SHP77 treated with DMSO at 0.1 percent for 48 hours (cell line): ENCODE measurements at regions not wholly inside any gene's neighbourhood (a gene's known extent, or its start where the extent isn't known, plus 50 kb on each side); places are given as distances from the start of the nearest gene placed in this dataset.
A peak's percentile ranks its signal among the peaks of the same experiment; 100 is the strongest.

Experiments
- DNase-seq: peaks from one replicate; lab custom pipeline; 2025; lab: John Stamatoyannopoulos, UW

- DNase-seq: no peak
Observed at GRCh38 chr22:48980409-48980808, 847.3 kb downstream of the BRD1 start.

- DNase-seq: peak; percentile 28
Observed at GRCh38 chr22:48979482-48979881, 848.2 kb downstream of the BRD1 start.

GRCh38 chr22:48976556-48977535 lies 850.8 kb downstream of the BRD1 start:
- no peak for DNase-seq

- no peak for DNase-seq
Observed at GRCh38 chr22:48975886-48976285, 851.8 kb downstream of the BRD1 start.

GRCh38 chr22:48975316-48975741 lies 852.3 kb downstream of the BRD1 start:
- no peak for DNase-seq

GRCh38 chr22:48974443-48975315 lies 853.0 kb downstream of the BRD1 start:
- no peak for DNase-seq

- no peak for DNase-seq
Observed at GRCh38 chr22:48973694-48974041, 854.0 kb downstream of the BRD1 start.

- no peak for DNase-seq
Observed at GRCh38 chr22:48972979-48973693, 854.5 kb downstream of the BRD1 start.

GRCh38 chr22:48968201-48968959 lies 859.3 kb downstream of the BRD1 start:
- peak; percentile 52 for DNase-seq

- no peak for DNase-seq
Observed at GRCh38 chr22:48963405-48963804, 864.3 kb downstream of the BRD1 start.

- DNase-seq: no peak
Observed at GRCh38 chr22:48961705-48962104, 866.0 kb downstream of the BRD1 start.

- no peak for DNase-seq
Observed at GRCh38 chr22:48960980-48961660, 866.6 kb downstream of the BRD1 start.

- DNase-seq: no peak
Observed at GRCh38 chr22:48960576-48960975, 867.1 kb downstream of the BRD1 start.

- no peak for DNase-seq
Observed at GRCh38 chr22:48959496-48959895, 868.2 kb downstream of the BRD1 start.

- DNase-seq: no peak
Observed at GRCh38 chr22:48957987-48958321, 869.7 kb downstream of the BRD1 start.

GRCh38 chr22:48957311-48957986 lies 870.2 kb downstream of the BRD1 start:
- DNase-seq: no peak

GRCh38 chr22:48955351-48956311 lies 872.0 kb downstream of the BRD1 start:
- DNase-seq: no peak

GRCh38 chr22:48954781-48955311 lies 872.8 kb downstream of the BRD1 start:
- DNase-seq: no peak

GRCh38 chr22:48953830-48954229 lies 873.8 kb downstream of the BRD1 start:
- no peak for DNase-seq
